Transverse colon (tissue), 4 donors: ENCODE measurements at regions not wholly inside any gene's neighbourhood (a gene's known extent, or its start where the extent isn't known, plus 50 kb on each side); places are given as distances from the start of the nearest gene placed in this dataset.

Source experiments
- CTCF ChIP-seq, 5 experiments: fragments of 200-600 bp in 3 of 5; fragments of 450-650 bp in 2 of 5; sonication (generic) in 3 of 5; IDR thresholded peaks; 1 replicate in 2 of 5; 2 replicates in 3 of 5; pipeline ENCODE4 v1.5.1; 2016 to 2017; ENCODE audit warnings: antibody characterized with exemption in 5 of 5, inconsistent platforms in 3 of 5, mild to moderate bottlenecking in 2 of 5, moderate library complexity in 1 of 5
- EP300 ChIP-seq: sonication (generic); formaldehyde crosslinking; IDR thresholded peaks from one replicate; pipeline ENCODE4 v1.6.1; 2017; ENCODE audit warnings: antibody characterized with exemption, low read depth
- POLR2A ChIP-seq: fragments of 450-650 bp; IDR thresholded peaks from one replicate; pipeline ENCODE4 v1.6.1; 2016; ENCODE audit warnings: antibody characterized with exemption, mild to moderate bottlenecking, moderate library complexity
- POLR2AphosphoS5 ChIP-seq, 3 donors: sonication (generic); formaldehyde crosslinking; IDR thresholded peaks; one replicate each; pipeline ENCODE4 v1.6.1; 2016; ENCODE audit warnings: antibody characterized with exemption in 3 of 3

GRCh38 chr5:54632131-54632701 is 114.7 kb downstream of the SNX18 start:
- no peak for TF ChIP-seq POLR2AphosphoS5 (IDR thresholded peaks at IDR 0.05)
- TF ChIP-seq POLR2A: no peak
- TF ChIP-seq CTCF (IDR thresholded peaks at IDR 0.05): no peak
- TF ChIP-seq EP300: no peak
